HG03108 (cell line): ENCODE measurements at regions not wholly inside any gene's neighbourhood (a gene's known extent, or its start where the extent isn't known, plus 50 kb on each side); places are given as distances from the start of the nearest gene placed in this dataset.

ENCODE experiments used
- ATAC-seq: cut with Tn5 transposase; IDR thresholded peaks from one replicate; pipeline ENCODE4 v1.9.1; 2021; ENCODE audit warnings: moderate library complexity; ENCODE audit not compliant: unreplicated experiment

- no peak for ATAC-seq
Observed at GRCh38 chr6:14451594-14452374, 334.2 kb downstream of the CD83 start.

- peak; percentile 57 for ATAC-seq
Observed at GRCh38 chr6:14452567-14453527, 335.3 kb downstream of the CD83 start.

- ATAC-seq, result no peak
Observed at GRCh38 chr6:14453712-14454472, 336.3 kb downstream of the CD83 start.

DNA sequence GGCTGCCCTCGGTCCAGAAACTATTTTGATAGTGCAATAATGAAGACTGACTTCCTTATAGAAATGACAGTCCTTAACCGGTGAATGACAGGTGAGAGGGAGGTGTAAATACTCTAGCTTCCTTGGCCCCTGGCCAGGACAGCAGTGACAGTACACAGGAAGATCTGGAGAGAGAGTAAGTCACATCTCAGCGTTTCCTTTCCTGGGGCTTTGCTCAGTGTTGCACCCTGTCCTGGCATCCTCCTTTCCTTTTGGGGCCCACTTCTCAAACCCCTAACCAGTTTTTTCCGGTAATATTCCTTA lies 336.9 kb downstream of the CD83 start:
- no peak for ATAC-seq

GRCh38 chr6:14455427-14455826 lies 337.9 kb downstream of the CD83 start:
- no peak for ATAC-seq

- ATAC-seq, result no peak
Observed at GRCh38 chr6:14455876-14456648, 338.5 kb downstream of the CD83 start.

GRCh38 chr6:14456941-14457340 lies 339.4 kb downstream of the CD83 start:
- no peak for ATAC-seq

- no peak for ATAC-seq
Observed at GRCh38 chr6:14458669-14459266, 341.2 kb downstream of the CD83 start.

DNA sequence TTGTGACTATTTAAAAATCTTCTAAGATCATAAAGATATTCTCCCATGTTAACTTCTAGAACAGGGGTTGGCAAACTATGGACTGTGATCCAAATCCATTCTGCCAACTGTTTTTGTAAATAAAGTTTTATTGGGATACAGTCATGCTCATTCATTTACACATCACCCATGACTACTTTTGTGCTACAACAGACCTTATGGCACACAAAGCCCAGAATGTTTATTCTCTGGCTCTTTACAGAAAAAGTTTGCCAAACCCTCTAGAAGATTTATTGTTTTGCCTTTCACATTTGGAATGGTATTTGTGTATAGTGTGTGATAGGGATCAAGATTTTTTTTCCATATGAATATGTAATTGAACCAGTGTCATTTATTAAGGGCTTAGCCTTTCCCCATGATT lies 341.7 kb downstream of the CD83 start:
- no peak for ATAC-seq

DNA sequence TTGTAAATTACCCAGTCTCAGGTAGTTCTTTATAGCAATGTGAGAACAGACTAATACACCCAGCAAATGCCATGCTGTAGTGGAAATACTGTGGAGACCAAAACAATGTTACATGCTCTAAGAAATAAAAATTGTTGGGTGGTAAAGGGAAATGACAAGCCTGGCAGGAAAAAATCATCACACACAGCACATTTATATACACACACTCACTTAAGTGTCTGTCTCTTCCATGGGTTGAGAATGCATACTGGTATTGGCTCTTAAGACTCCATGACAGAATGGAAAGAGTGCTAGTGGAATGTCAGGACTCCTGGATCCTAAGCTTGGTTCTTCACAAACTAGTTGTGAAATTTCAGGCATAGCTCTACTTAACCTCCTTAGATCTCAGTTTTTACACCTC lies 343.0 kb downstream of the CD83 start:
- no peak for ATAC-seq

GRCh38 chr6:14462135-14462534 lies 344.6 kb downstream of the CD83 start:
- no peak for ATAC-seq

DNA sequence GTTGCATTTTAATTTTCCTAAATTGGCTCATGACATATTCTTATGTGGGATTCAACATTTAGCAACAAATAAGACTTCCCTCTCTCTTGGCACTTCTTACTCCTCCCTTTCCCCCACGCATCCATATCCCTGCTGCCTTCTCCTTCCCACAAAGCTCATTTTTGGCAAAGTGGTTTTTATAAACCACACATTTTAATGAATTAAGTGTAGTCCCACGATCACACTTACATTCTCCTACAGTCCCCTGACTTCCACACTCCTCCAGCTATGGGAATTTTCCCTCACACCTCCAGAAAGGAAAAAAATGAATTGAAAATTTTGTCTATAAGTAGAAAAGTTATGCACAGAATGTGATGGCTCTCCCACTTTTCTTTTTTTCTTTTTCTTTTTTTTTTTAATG lies 345.0 kb downstream of the CD83 start:
- ATAC-seq, result no peak

- ATAC-seq, result no peak
Observed at GRCh38 chr6:14463110-14463509, 345.5 kb downstream of the CD83 start.

GRCh38 chr6:14464055-14464454 lies 346.5 kb downstream of the CD83 start:
- no peak for ATAC-seq

DNA sequence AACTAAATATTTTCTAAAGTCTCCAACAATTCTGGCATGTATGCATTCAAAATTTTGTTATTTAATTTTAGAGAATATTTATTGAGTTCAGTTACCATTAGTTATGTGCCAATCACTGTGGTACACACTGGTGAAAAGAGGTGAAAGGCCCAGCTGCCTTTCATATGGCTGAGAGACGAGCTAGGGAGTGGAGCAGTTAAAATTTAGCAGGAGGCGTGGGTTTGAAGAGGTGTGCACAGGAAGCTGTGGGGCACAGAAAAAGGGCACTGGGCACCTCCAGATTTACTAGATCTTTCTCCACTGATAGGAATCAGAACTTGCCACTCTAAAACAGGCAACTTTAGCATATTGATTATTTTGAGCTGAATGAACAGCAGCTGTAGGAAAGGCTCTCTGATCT lies 347.1 kb downstream of the CD83 start:
- no peak for ATAC-seq

- no peak for ATAC-seq
Observed at GRCh38 chr6:14466278-14466677, 348.7 kb downstream of the CD83 start.

- ATAC-seq, result no peak
Observed at GRCh38 chr6:14467591-14467990, 350.0 kb downstream of the CD83 start.

GRCh38 chr6:14468647-14469321 lies 351.2 kb downstream of the CD83 start:
- ATAC-seq, result no peak

DNA sequence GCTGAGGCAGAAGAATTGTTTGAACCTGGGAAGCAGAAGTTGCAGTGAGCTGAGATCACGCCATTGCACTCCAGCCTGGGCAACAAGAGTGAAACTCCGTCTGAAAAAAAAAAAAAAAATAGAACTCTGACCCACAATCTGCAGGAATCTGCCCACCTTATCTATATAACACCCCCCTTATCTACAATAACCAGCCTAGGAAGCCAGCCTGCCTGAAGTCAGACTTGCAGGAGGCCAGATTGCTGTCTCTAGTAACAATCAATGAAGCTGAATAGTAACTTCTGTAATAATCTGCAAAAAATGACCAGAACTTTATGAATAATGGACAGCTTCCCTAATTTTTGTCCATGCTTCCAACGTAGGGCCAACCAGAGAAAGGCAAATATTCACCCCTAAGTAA lies 352.5 kb downstream of the CD83 start:
- no peak for ATAC-seq

DNA sequence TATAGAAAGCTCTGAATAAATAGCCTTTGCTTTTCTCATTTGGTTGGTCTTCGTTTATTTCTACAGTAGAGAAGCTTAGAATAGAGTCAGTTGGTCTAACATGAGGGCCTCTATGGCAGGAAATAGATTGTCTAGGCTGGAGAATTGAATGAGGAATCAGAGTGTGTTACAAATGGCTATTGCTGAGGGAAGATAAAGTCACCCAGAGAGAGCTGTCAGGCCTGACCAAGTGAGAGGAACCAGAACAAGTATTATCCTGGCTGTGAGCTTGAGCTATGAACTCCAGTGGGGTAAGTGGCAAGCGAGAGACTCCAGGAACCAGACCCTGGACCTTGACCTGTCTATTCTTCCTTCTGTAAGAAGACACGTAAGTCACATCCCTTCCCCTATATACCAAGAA lies 353.1 kb downstream of the CD83 start:
- no peak for ATAC-seq
